ENCODE measurements at regions not wholly inside any gene's neighbourhood (a gene's known extent, or its start where the extent isn't known, plus 50 kb on each side); places are given as distances from the start of the nearest gene placed in this dataset.

GRCh38 chr13:108560093-108560492 lies 69.3 kb upstream of the MYO16 start:
- POLR2A ChIA-PET = no interaction called here
- H3K9me1 ChIP-seq (replicated peaks; ENCODE audit: control insufficient read depth, extremely low read depth, insufficient read depth, low read length) = no peaks in the 10 kb centered on the region
- TF ChIP-seq MYC (IDR thresholded peaks at IDR 0.05; ENCODE audit: low read depth, low read length) (no peak), GATA2 (IDR thresholded peaks at IDR 0.05; ENCODE audit: insufficient read depth, insufficient read length, low read depth, low read length) (no peak), CTCF (IDR thresholded peaks at IDR 0.05; ENCODE audit: extremely low read depth in 1 of 2, insufficient read depth in 1 of 2, low read depth in 1 of 2, low read length in 2 of 2) (no peak), MAX (IDR thresholded peaks at IDR 0.05; ENCODE audit: insufficient read depth, insufficient read length) (no peak), POLR2A (IDR thresholded peaks at IDR 0.05; ENCODE audit: low read depth, low read length) (no peak), FOS (IDR thresholded peaks at IDR 0.05; ENCODE audit: borderline replicate concordance, insufficient read depth, low read length) (no peak), EZH2 (IDR thresholded peaks at IDR 0.05; ENCODE audit: borderline replicate concordance, low read depth, low read length, severe bottlenecking) (no peak)
- no peaks in the 10 kb centered on the region for H3K4me1 ChIP-seq (ENCODE audit: control insufficient read depth, extremely low read depth, insufficient read depth, low read length)
- DNase-seq (ENCODE audit: low read depth, low spot score) (no peak), FAIRE-seq (no peak)
- intact Hi-C loops (cut with micrococcal nuclease) (no loop called here), dilution Hi-C loops (cut with MboI; ENCODE audit: extremely low pct_ligation_motif_present, low sequenced_read_pairs) (no loop called here)
- H3K9ac ChIP-seq (replicated peaks; ENCODE audit: extremely low read depth, insufficient read depth, low read length) = no peak overlapping the region
- H4K20me1 ChIP-seq (replicated peaks; ENCODE audit: control insufficient read depth, extremely low read depth, insufficient read depth, low read length) = no peaks in the 10 kb centered on the region
- no peaks in the 10 kb centered on the region for H3K36me3 ChIP-seq (ENCODE audit: control insufficient read depth in 2 of 2, extremely low read depth in 1 of 2, insufficient read depth in 2 of 2, low read length in 2 of 2)
- H2AFZ ChIP-seq (ENCODE audit: low read depth, low read length) = no peak overlapping the region
- no peak overlapping the region for H3K27ac ChIP-seq (ENCODE audit: insufficient read depth, low read depth, low read length)
- BruUV-seq (replicated peaks) = no TSS peak
- no peak overlapping the region for H3K4me3 ChIP-seq (replicated peaks in 1 of 3; ENCODE audit: insufficient read depth in 1 of 3, low read depth in 1 of 3, low read length in 3 of 3)
- CTCF ChIA-PET = no interaction called here
- no peaks in the 10 kb centered on the region for H3K9me3 ChIP-seq (replicated peaks; ENCODE audit: control insufficient read depth, insufficient read depth, low read length)
- H3K79me2 ChIP-seq (ENCODE audit: control insufficient read depth, insufficient read depth, low read length) = no peaks in the 10 kb centered on the region
- no peaks in the 10 kb centered on the region for H3K27me3 ChIP-seq (ENCODE audit: control insufficient read depth in 2 of 2, insufficient read depth in 2 of 2, low read length in 2 of 2)
- no peak overlapping the region for H3K4me2 ChIP-seq (ENCODE audit: insufficient read depth, low read length)

GRCh38 chr13:108561149-108561548 lies 68.3 kb upstream of the MYO16 start:
- Histone ChIP-seq H3K36me3 (ENCODE audit: control insufficient read depth in 2 of 2, extremely low read depth in 1 of 2, insufficient read depth in 2 of 2, low read length in 2 of 2) (no peaks in the 10 kb centered on the region), H3K4me1 (ENCODE audit: control insufficient read depth, extremely low read depth, insufficient read depth, low read length) (no peaks in the 10 kb centered on the region), H3K9ac (replicated peaks; ENCODE audit: extremely low read depth, insufficient read depth, low read length) (no peak overlapping the region), H4K20me1 (replicated peaks; ENCODE audit: control insufficient read depth, extremely low read depth, insufficient read depth, low read length) (no peaks in the 10 kb centered on the region), H3K9me1 (replicated peaks; ENCODE audit: control insufficient read depth, extremely low read depth, insufficient read depth, low read length) (no peaks in the 10 kb centered on the region), H3K79me2 (ENCODE audit: control insufficient read depth, insufficient read depth, low read length) (no peaks in the 10 kb centered on the region), H3K27me3 (ENCODE audit: control insufficient read depth in 2 of 2, insufficient read depth in 2 of 2, low read length in 2 of 2) (no peaks in the 10 kb centered on the region), H3K27ac (ENCODE audit: insufficient read depth, low read depth, low read length) (no peak overlapping the region), H3K4me3 (replicated peaks in 1 of 3; ENCODE audit: insufficient read depth in 1 of 3, low read depth in 1 of 3, low read length in 3 of 3) (no peak overlapping the region), H3K4me2 (ENCODE audit: insufficient read depth, low read length) (no peak overlapping the region), H3K9me3 (replicated peaks; ENCODE audit: control insufficient read depth, insufficient read depth, low read length) (no peaks in the 10 kb centered on the region), H2AFZ (ENCODE audit: low read depth, low read length) (no peak overlapping the region)
- intact Hi-C loops (cut with micrococcal nuclease) = no loop called here
- DNase-seq (ENCODE audit: low read depth, low spot score) = no peak
- ChIA-PET CTCF (no interaction called here), POLR2A (no interaction called here)
- no TSS peak for BruUV-seq (replicated peaks)
- no peak for FAIRE-seq
- dilution Hi-C loops (cut with MboI; ENCODE audit: extremely low pct_ligation_motif_present, low sequenced_read_pairs) = no loop called here
- TF ChIP-seq POLR2AphosphoS5 (IDR thresholded peaks at IDR 0.05; ENCODE audit: insufficient read depth, low read depth, low read length) = no peak
- TF ChIP-seq JUN (IDR thresholded peaks at IDR 0.05; ENCODE audit: borderline replicate concordance, insufficient read depth, insufficient read length, low read depth) = no peak
- no peak for TF ChIP-seq MAX (IDR thresholded peaks at IDR 0.05; ENCODE audit: insufficient read depth, insufficient read length)
- no peak for TF ChIP-seq CTCF (IDR thresholded peaks at IDR 0.05; ENCODE audit: extremely low read depth in 1 of 2, insufficient read depth in 1 of 2, low read depth in 1 of 2, low read length in 2 of 2)
- no peak for TF ChIP-seq EZH2 (IDR thresholded peaks at IDR 0.05; ENCODE audit: borderline replicate concordance, low read depth, low read length, severe bottlenecking)
- no peak for TF ChIP-seq FOS (IDR thresholded peaks at IDR 0.05; ENCODE audit: borderline replicate concordance, insufficient read depth, low read length)
- no peak for TF ChIP-seq GATA2 (IDR thresholded peaks at IDR 0.05; ENCODE audit: insufficient read depth, insufficient read length, low read depth, low read length)
- TF ChIP-seq POLR2A (IDR thresholded peaks at IDR 0.05; ENCODE audit: low read depth, low read length) = no peak
